ENCODE measurements at regions not wholly inside any gene's neighbourhood (a gene's known extent, or its start where the extent isn't known, plus 50 kb on each side); places are given as distances from the start of the nearest gene placed in this dataset.
"Not testable (repeated sequence)": the region's sequence is repeated elsewhere in the genome, so short reads cannot be mapped to it uniquely, and the experiment has no call there.

- no peak for DNase-seq
These were observed 169.5 kb upstream of the HAPLN1 start for GRCh38 chr5:83889971-83890745.

DNA sequence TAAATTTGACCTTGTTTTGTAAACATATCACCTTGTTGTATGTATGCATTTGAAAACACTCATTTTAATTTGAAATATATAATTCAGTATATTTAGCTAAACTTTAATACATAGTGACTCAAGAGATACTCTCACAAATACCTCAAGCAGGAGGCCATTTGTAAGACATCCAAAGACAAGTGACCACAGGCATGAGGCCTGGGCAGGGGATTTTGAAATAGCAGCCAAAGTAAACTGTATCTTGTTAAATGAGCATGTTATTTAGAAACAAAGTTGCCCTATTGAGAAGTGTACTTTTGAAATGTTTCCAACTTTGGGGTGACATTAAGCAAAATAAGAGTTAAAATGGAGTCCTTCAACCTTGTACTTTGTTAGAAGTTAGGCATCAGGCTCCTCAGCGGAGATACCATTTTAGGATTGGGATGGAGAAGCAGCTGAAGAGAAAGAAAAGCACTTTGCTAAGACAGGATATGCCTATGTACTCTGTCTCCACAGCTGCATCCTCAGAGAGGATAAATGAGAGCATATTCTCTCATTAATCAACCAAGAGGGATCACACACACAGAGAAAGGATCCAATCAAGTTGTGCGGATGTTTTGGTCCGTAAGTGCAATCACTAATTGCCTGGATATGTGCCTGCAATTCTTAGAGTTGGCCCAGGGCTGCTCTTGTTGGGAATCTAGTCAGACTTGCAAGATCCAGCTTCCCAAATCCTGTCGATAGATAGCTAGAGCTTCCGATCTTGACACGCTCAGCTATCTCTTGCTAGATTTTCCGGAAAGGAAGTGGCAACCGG lies 157.5 kb upstream of the HAPLN1 start:
- no peak for DNase-seq

GRCh38 chr5:83871533-83872395 lies 151.1 kb upstream of the HAPLN1 start:
- no peak for DNase-seq

DNA sequence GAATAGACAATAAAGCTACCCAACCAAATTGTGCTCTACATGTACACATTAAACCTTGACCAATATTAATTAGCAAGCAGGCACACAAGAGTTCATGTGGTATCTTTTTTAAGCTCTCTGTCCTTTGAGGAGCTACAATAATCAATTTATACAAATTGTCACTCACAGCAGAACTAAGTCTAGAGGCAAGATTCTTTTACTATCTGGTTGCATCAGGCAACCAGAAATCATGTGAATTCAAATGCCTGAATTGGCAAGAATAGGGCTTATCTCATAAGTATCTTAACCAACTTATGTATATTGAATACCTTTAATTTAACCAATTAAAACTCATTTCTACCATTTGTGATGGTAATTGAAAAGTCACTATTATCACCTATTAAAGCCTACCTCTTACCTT lies 145.5 kb upstream of the HAPLN1 start:
- no peak for DNase-seq

DNA sequence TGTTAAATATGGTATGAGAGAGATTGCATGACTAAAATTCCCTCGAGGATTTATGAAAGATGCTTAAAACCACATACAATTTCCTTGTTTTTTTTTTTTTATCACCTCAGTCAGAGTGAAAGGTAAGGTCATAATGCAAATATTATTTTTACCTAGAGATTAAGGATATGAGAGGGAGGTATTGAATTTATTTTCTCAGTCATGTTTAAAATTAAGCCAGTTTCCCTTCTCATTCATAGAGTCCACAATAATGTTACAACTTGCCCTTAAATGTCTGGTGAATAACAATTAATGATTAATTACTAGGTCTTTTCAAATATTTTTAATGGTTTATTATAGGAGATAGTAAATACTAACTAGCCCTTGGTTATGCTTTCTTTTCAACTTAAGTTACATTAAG lies 144.9 kb upstream of the HAPLN1 start:
- no peak for DNase-seq

DNA sequence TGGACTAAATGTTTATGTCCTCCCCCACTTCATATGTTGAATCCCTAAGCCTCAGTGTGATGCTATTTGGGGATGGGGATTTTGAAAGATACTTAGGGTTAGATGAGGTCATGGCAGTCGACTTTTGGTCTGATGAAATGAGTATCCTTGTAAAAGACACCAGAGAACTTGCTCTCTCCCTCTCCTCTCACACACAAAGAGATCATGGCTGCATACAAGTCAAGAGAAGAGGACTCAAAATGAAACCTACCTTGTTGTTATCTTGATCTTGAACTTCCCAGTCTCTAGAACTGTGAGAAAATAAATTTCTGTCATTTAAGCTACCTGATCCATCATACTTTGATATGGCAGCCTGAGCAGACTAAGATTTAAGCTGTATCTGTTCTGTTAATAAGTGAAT lies 144.0 kb upstream of the HAPLN1 start:
- no peak for DNase-seq

GRCh38 chr5:83857341-83857740 lies 136.7 kb upstream of the HAPLN1 start:
- no peak for DNase-seq

GRCh38 chr5:83856881-83857280 lies 136.2 kb upstream of the HAPLN1 start:
- no peak for DNase-seq

DNA sequence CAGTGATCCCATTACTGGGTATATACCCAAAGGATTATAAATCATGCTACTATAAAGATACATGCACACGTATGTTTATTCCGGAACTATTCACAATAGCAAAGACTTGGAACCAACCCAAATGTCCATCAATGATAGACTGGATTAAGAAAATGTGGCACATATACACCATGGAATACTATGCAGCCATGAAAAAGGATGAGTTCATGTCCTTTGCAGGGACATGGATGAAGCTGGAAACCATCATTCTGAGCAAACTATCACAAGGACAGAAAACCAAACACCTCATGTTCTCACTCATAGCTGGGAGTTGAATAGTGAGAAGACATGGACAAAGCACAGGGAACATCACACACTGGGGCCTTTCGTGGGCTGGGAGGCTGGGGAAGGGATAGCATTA lies 129.8 kb upstream of the HAPLN1 start:
- not testable (repeated sequence) for DNase-seq

- peak; percentile 64 for DNase-seq
These were observed 128.3 kb upstream of the HAPLN1 start for GRCh38 chr5:83848941-83849340.

GRCh38 chr5:83846624-83847350 lies 126.1 kb upstream of the HAPLN1 start:
- peak; percentile 23 for DNase-seq

- no peak for DNase-seq
These were observed 123.9 kb upstream of the HAPLN1 start for GRCh38 chr5:83844449-83845068.

GRCh38 chr5:83839788-83840187 lies 119.1 kb upstream of the HAPLN1 start:
- DNase-seq = no peak

DNA sequence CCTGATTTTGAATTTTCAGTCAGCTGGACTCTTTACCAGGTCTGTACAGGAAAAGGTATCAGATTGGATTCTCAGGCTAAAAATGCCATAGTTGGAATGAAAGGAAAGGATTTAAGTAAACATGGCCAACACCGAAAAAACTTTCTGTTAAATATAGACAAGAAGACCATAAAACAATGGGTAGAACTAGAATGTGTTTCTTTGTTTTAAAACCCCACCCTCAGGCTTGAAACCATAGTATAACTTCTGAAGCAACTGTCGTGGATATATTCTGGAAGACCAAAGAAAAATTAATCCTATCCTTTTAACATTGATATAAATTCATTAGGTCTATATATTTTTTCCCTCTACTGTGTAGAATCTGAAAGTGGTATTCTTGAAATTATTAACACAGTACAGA lies 118.6 kb upstream of the HAPLN1 start:
- no peak for DNase-seq

GRCh38 chr5:83837265-83837907 lies 116.7 kb upstream of the HAPLN1 start:
- no peak for DNase-seq

DNA sequence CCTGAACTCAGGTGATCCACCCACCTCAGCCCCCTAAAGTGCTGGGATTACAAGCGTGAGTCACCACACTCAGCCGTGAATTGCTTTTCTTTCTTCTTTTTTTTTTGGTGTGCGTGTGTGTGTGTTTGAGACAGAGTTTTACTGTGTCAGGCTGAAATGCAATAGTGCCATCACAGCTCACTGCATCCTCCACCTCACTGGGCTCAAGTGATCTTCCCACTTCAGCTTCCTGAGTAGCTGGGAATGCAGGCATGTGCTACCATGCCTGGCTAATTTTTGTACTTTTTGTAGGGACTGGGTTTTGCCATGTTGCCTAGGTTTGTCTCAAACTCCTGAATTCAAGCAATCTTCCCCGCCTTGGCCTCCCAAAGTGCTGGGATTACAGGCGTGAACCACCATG lies 113.7 kb upstream of the HAPLN1 start:
- no peak for DNase-seq

DNA sequence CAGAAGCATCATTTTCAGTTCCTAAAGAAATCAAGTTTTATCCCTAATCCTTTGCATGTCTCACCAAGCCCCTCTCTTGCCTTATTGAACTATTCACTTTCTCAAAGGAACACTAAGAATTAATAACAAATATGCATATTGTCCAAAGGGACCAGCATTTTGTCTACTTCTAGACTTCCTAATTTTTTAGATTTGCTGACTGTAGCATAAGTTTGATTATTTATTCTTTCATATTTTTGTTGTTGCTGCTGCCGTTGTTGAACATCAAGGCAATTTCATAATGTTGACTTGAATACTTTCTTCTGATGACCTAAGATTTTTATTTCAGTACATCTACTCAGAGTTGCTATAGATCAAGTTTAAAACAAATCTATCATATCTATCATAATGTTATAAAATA lies 111.2 kb upstream of the HAPLN1 start:
- DNase-seq = no peak

GRCh38 chr5:83827111-83827557 lies 106.5 kb upstream of the HAPLN1 start:
- no peak for DNase-seq

DNA sequence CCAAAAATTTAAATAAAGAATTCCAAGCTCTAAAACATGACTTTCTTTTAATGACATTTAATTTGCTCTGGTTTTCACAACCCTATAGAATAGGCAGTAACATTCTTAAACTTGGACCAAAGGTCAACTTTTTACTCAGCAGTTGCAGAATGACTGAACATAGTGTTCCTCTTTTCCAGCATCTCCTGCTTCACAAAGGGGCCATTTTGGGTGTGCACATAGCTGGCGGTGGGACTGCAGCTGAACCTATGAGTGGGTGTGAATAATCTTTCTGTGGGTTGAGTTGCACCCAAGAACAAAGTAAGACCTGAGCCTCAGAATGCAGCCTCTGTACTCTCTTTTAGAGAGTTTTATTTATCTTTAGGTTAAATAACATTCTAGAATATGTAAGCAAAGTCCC lies 96.9 kb upstream of the HAPLN1 start:
- DNase-seq = no peak

DNA sequence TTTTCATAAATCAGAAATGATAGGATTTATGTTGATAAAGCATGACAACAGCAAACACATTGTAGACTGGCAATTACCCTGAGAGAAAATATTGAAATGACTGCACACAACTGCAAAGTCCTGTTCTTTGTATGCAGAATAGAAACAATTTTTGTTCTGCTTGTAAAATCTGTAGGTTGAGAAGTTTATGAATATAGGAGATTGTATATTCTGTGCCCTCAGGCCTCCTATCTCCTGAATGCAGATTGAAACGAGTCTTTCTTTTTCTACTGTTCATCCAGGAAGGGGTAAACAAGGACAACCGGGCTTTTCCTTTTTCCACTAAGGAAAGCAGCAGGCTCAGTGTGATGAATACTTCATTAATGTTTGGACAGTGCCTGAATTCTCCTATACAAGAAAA lies 95.0 kb upstream of the HAPLN1 start:
- DNase-seq = no peak

DNA sequence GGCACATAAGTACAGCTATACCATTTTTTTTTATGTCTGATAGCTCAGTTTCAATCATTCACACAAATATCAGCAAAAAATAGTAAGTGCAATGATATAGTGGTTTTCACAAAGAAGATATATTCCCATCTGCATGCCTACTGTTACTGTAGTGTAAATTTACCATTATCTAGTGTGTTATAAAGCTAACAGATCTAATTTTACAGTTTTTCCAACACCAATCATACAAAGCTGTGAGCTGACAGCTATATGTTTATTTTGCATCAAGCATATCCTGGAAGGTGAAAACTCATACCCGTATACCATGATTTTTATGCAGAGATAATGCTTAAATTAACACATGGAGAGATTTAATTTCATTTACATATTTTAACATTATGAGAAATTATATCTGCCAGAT lies 89.9 kb upstream of the HAPLN1 start:
- DNase-seq = no peak

DNA sequence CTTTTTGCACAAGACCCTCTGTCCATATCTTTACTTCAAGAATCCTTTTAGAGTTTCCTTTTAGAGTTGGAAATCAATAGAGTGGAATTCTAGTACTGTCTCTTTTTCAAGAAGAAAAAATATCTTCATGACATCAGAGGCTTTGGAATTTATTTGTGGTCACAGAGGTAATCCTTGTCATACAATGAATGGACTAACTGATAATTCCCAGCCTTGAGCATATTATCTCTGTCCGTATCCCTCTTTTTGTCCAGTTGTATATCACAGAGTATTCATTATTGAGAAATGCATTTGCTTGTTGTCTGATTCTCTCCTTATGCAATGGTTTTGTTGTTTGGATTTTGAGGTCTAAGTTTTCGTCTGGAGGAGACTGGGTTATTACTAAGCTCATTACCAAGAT lies 82.0 kb upstream of the HAPLN1 start:
- no peak for DNase-seq
